ENCODE measurements at regions not wholly inside any gene's neighbourhood (a gene's known extent, or its start where the extent isn't known, plus 50 kb on each side); places are given as distances from the start of the nearest gene placed in this dataset.

DNA sequence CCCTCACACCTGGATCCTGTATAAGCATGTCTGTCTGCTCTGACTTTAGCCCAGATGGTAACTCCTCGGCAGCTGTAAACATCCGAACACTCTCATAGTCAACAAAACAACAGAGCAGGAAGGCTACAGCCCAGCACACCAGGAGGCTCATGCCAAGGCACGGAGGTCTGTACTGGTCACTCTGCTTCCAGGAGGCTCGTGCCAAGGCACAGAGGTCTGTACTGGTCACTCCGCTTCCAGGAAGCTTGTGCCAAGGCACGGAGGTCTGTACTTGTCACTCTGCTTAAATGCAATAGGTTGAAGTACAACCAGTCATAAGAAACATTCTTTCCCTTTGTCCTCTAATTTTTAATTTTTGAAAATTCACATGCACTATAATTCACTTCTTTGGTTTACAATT lies 190.1 kb upstream of the CDH4 start:
- CTCF ChIA-PET = no interaction called here
- H3K4me1 ChIP-seq (ENCODE audit: control insufficient read depth, insufficient read depth, low read length) = no peaks in the 10 kb centered on the region

DNA sequence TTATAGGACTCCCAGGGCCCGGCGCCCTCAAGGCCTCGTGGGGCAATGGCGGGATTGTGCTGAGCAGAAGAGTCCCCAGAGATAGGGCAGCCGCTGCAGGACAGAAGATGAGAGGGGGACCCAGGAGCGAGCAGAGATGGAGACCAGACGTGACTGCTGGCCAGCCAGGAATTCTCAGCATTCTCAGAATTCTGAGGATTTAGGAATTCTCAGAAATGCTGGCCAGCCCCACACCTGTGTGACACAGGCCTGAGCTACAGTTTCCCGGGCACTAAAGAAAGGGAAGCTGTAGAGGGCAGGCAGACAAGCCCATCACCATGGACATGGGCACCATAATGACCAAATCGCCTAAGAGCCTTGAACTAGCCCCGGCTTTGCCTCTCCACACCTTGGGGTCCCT lies 186.2 kb upstream of the CDH4 start:
- ChIA-PET POLR2A (no interaction called here), CTCF (no interaction called here)
- in situ Hi-C loops (cut with HindIII; ENCODE audit: low pct_unique_long_range_greater_than_20kb, low sequenced_read_pairs) = no loop called here
- Histone ChIP-seq H3K27ac (ENCODE audit: low read length) (no peak overlapping the region), H3K36me3 (ENCODE audit: control insufficient read depth, insufficient read depth, low read length) (no peaks in the 10 kb centered on the region), H3K27me3 (ENCODE audit: control insufficient read depth, insufficient read depth, low read length) (no peaks in the 10 kb centered on the region; the same call in 1 of the 2 replicates), H3K9me3 (ENCODE audit: control insufficient read depth, insufficient read depth, low read depth, low read length) (no peaks in the 10 kb centered on the region), H3K4me1 (ENCODE audit: control insufficient read depth, insufficient read depth, low read length) (no peaks in the 10 kb centered on the region), H3K4me3 (ENCODE audit: low read depth in 2 of 2, low read length in 2 of 2) (no peak overlapping the region)
- BruUV-seq (replicated peaks) = no TSS peak
- DNase-seq (ENCODE audit: low read depth, low spot score) (no peak), ATAC-seq (no peak)
- TF ChIP-seq, protein P1, sequence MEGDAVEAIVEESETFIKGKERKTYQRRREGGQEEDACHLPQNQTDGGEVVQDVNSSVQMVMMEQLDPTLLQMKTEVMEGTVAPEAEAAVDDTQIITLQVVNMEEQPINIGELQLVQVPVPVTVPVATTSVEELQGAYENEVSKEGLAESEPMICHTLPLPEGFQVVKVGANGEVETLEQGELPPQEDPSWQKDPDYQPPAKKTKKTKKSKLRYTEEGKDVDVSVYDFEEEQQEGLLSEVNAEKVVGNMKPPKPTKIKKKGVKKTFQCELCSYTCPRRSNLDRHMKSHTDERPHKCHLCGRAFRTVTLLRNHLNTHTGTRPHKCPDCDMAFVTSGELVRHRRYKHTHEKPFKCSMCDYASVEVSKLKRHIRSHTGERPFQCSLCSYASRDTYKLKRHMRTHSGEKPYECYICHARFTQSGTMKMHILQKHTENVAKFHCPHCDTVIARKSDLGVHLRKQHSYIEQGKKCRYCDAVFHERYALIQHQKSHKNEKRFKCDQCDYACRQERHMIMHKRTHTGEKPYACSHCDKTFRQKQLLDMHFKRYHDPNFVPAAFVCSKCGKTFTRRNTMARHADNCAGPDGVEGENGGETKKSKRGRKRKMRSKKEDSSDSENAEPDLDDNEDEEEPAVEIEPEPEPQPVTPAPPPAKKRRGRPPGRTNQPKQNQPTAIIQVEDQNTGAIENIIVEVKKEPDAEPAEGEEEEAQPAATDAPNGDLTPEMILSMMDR (IDR thresholded peaks at IDR 0.05) = no peak
- no peak for TF ChIP-seq TCF7L2 (IDR thresholded peaks at IDR 0.05; ENCODE audit: low read depth, low read length)
- TF ChIP-seq POLR2AphosphoS5 (IDR thresholded peaks at IDR 0.05; ENCODE audit: low read depth, low read length) = no peak
- TF ChIP-seq SIN3A (IDR thresholded peaks at IDR 0.05; ENCODE audit: borderline replicate concordance, insufficient read depth, low read depth, low read length) = no peak
- TF ChIP-seq, protein P2, sequence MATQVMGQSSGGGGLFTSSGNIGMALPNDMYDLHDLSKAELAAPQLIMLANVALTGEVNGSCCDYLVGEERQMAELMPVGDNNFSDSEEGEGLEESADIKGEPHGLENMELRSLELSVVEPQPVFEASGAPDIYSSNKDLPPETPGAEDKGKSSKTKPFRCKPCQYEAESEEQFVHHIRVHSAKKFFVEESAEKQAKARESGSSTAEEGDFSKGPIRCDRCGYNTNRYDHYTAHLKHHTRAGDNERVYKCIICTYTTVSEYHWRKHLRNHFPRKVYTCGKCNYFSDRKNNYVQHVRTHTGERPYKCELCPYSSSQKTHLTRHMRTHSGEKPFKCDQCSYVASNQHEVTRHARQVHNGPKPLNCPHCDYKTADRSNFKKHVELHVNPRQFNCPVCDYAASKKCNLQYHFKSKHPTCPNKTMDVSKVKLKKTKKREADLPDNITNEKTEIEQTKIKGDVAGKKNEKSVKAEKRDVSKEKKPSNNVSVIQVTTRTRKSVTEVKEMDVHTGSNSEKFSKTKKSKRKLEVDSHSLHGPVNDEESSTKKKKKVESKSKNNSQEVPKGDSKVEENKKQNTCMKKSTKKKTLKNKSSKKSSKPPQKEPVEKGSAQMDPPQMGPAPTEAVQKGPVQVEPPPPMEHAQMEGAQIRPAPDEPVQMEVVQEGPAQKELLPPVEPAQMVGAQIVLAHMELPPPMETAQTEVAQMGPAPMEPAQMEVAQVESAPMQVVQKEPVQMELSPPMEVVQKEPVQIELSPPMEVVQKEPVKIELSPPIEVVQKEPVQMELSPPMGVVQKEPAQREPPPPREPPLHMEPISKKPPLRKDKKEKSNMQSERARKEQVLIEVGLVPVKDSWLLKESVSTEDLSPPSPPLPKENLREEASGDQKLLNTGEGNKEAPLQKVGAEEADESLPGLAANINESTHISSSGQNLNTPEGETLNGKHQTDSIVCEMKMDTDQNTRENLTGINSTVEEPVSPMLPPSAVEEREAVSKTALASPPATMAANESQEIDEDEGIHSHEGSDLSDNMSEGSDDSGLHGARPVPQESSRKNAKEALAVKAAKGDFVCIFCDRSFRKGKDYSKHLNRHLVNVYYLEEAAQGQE (IDR thresholded peaks at IDR 0.05; ENCODE audit: insufficient read depth in 1 of 2, low read depth in 2 of 2, low read length in 1 of 2) = no peak
- intact Hi-C loops (cut with micrococcal nuclease; ENCODE audit: unreplicated experiment) = no loop called here

More for the DNA sequence above, 190.1 kb upstream of the CDH4 start:
- DNase-seq (ENCODE audit: low read depth, low spot score) (no peak), ATAC-seq (no peak)
- Histone ChIP-seq H3K4me3 (ENCODE audit: low read depth in 2 of 2, low read length in 2 of 2) (no peak overlapping the region), H3K27me3 (ENCODE audit: control insufficient read depth, insufficient read depth, low read length) (no peaks in the 10 kb centered on the region; the same call in 1 of the 2 replicates), H3K9me3 (ENCODE audit: control insufficient read depth, insufficient read depth, low read depth, low read length) (no peaks in the 10 kb centered on the region), H3K27ac (ENCODE audit: low read length) (no peak overlapping the region), H3K36me3 (ENCODE audit: control insufficient read depth, insufficient read depth, low read length) (no peaks in the 10 kb centered on the region)
- POLR2A ChIA-PET = no interaction called here
- TF ChIP-seq, protein P2 (IDR thresholded peaks at IDR 0.05; ENCODE audit: insufficient read depth in 1 of 2, low read depth in 2 of 2, low read length in 1 of 2) = no peak
- TF ChIP-seq POLR2AphosphoS5 (IDR thresholded peaks at IDR 0.05; ENCODE audit: low read depth, low read length) = no peak
- TF ChIP-seq, protein P1 (IDR thresholded peaks at IDR 0.05) = no peak
- in situ Hi-C loops (cut with HindIII; ENCODE audit: low pct_unique_long_range_greater_than_20kb, low sequenced_read_pairs) (no loop called here), intact Hi-C loops (cut with micrococcal nuclease; ENCODE audit: unreplicated experiment) (no loop called here)
- no TSS peak for BruUV-seq (replicated peaks)

All from Panc1 (cell line).